ENCODE measurements at regions not wholly inside any gene's neighbourhood (a gene's known extent, or its start where the extent isn't known, plus 50 kb on each side); places are given as distances from the start of the nearest gene placed in this dataset.
A peak's percentile ranks its signal among the peaks of the same experiment; 100 is the strongest.

GRCh38 chr17:5718726-5719125 is 134.4 kb upstream of the NLRP1 start:
- no peak overlapping the region for H3K27ac Mint-ChIP-seq
- H3K9me3 Mint-ChIP-seq, result peaks cover 11% of the 10 kb centered on the region
- no peaks in the 10 kb centered on the region for H3K4me1 ChIP-seq (ENCODE audit: insufficient read depth)
- no peak overlapping the region for H3K27ac ChIP-seq (ENCODE audit: low read depth)
- no peak for TF ChIP-seq ZNF331 (CRISPR knock-in tag; IDR thresholded peaks at IDR 0.05; ENCODE audit: low read depth)
- no peak for TF ChIP-seq EZH2 (IDR thresholded peaks at IDR 0.05; ENCODE audit: low read depth, unreplicated experiment)
- H3K27me3 ChIP-seq (ENCODE audit: insufficient read depth), result no peaks in the 10 kb centered on the region
- ATAC-seq, result no peak
- H3K9me2 ChIP-seq (ENCODE audit: insufficient read depth), result no peaks in the 10 kb centered on the region
- peaks cover 6% of the 10 kb centered on the region for H3K27me3 Mint-ChIP-seq (ENCODE audit: insufficient read depth, low read depth, poor library complexity)
- DNase-seq (ENCODE audit: low spot score), result no peak
- H4K20me1 ChIP-seq (replicated peaks; ENCODE audit: insufficient read depth), result no peaks in the 10 kb centered on the region
- H3K36me3 Mint-ChIP-seq (ENCODE audit: low read depth), result 0 out of 3 replicates have a peak, but pooled peaks cover 4% of the 10 kb centered on the region
- no peaks in the 10 kb centered on the region; the same call in 1 of the 2 replicates for H3K36me3 ChIP-seq (ENCODE audit: insufficient read depth)
- peak overlapping the region; percentile 38; the same call in 1 of the 2 replicates for H2AFZ ChIP-seq
- no peak overlapping the region for H3K4me2 ChIP-seq
- H3K79me2 ChIP-seq (replicated peaks; ENCODE audit: insufficient read depth), result no peaks in the 10 kb centered on the region
- H3K4me3 Mint-ChIP-seq, result no peak overlapping the region
- no peaks in the 10 kb centered on the region for H3F3A ChIP-seq (replicated peaks; ENCODE audit: low read depth)
- no peaks in the 10 kb centered on the region for H3K4me1 Mint-ChIP-seq
- H3K4me3 ChIP-seq, result no peak overlapping the region

GRCh38 chr17:5719976-5720375 is 135.7 kb upstream of the NLRP1 start:
- Histone ChIP-seq H3F3A (replicated peaks; ENCODE audit: low read depth) (no peaks in the 10 kb centered on the region), H3K79me2 (replicated peaks; ENCODE audit: insufficient read depth) (no peaks in the 10 kb centered on the region), H3K9me2 (ENCODE audit: insufficient read depth) (no peaks in the 10 kb centered on the region), H3K36me3 (ENCODE audit: insufficient read depth) (no peaks in the 10 kb centered on the region; the same call in 1 of the 2 replicates), H3K4me1 (ENCODE audit: insufficient read depth) (no peaks in the 10 kb centered on the region), H3K27me3 (ENCODE audit: insufficient read depth) (no peaks in the 10 kb centered on the region), H3K4me3 (no peak overlapping the region), H2AFZ (no peak overlapping the region), H3K27ac (ENCODE audit: low read depth) (no peak overlapping the region), H4K20me1 (replicated peaks; ENCODE audit: insufficient read depth) (no peaks in the 10 kb centered on the region), H3K4me2 (no peak overlapping the region)
- Mint-ChIP-seq H3K9me3 (peaks cover 11% of the 10 kb centered on the region), H3K4me1 (no peaks in the 10 kb centered on the region), H3K4me3 (no peak overlapping the region), H3K36me3 (ENCODE audit: low read depth) (0 out of 3 replicates have a peak, but pooled peaks cover 4% of the 10 kb centered on the region), H3K27ac (no peak overlapping the region), H3K27me3 (ENCODE audit: insufficient read depth, low read depth, poor library complexity) (peaks cover 6% of the 10 kb centered on the region)
- no peak for ATAC-seq
- DNase-seq (ENCODE audit: low spot score), result no peak
- TF ChIP-seq STAT1 (IDR thresholded peaks at IDR 0.05; ENCODE audit: unreplicated experiment), result no peak
- no peak for TF ChIP-seq NANOG (IDR thresholded peaks at IDR 0.05; ENCODE audit: borderline replicate concordance)
- no peak for TF ChIP-seq ZNF331 (CRISPR knock-in tag; IDR thresholded peaks at IDR 0.05; ENCODE audit: low read depth)
- no peak for TF ChIP-seq CTCF (conservative IDR thresholded peaks at IDR 0.05; ENCODE audit: low read depth in 2 of 2)
- TF ChIP-seq ZNF114 (CRISPR knock-in tag; IDR thresholded peaks at IDR 0.05), result no peak
- TF ChIP-seq EZH2 (IDR thresholded peaks at IDR 0.05; ENCODE audit: low read depth, unreplicated experiment), result no peak
- TF ChIP-seq ZNF462 (CRISPR knock-in tag; IDR thresholded peaks at IDR 0.05), result no peak
- TF ChIP-seq POLR2AphosphoS5 (IDR thresholded peaks at IDR 0.05; ENCODE audit: low read depth), result no peak
- no peak for TF ChIP-seq CREB1 (CRISPR knock-in tag; IDR thresholded peaks at IDR 0.05; ENCODE audit: low read depth)
- TF ChIP-seq JUNB (IDR thresholded peaks at IDR 0.05; ENCODE audit: unreplicated experiment), result no peak
- TF ChIP-seq ETS1 (IDR thresholded peaks at IDR 0.05), result no peak
